ENCODE measurements at regions not wholly inside any gene's neighbourhood (a gene's known extent, or its start where the extent isn't known, plus 50 kb on each side); places are given as distances from the start of the nearest gene placed in this dataset.
"Not testable (repeated sequence)": the region's sequence is repeated elsewhere in the genome, so short reads cannot be mapped to it uniquely, and the experiment has no call there.

GRCh38 chr20:40276301-40276700 is 412.7 kb downstream of the MAFB start:
- DNase-seq (ENCODE audit: low spot score), result no peak

GRCh38 chr20:40275738-40276137 is 413.3 kb downstream of the MAFB start:
- no peak for DNase-seq (ENCODE audit: low spot score)

GRCh38 chr20:40274912-40275533 is 414.0 kb downstream of the MAFB start:
- no peak for DNase-seq (ENCODE audit: low spot score)

- DNase-seq (ENCODE audit: low spot score), result not testable (repeated sequence)
Observed at GRCh38 chr20:40269274-40269673, 419.8 kb downstream of the MAFB start.

GRCh38 chr20:40268321-40269075 is 420.5 kb downstream of the MAFB start:
- DNase-seq (ENCODE audit: low spot score), result no peak

- no peak for DNase-seq (ENCODE audit: low spot score)
Observed at GRCh38 chr20:40265825-40266533, 423.1 kb downstream of the MAFB start.

- DNase-seq (ENCODE audit: low spot score), result no peak
Observed at GRCh38 chr20:40262219-40262618, 426.8 kb downstream of the MAFB start.

- no peak for DNase-seq (ENCODE audit: low spot score)
Observed at GRCh38 chr20:40258931-40259330, 430.1 kb downstream of the MAFB start.

- DNase-seq (ENCODE audit: low spot score), result no peak
Observed at GRCh38 chr20:40257763-40258162, 431.3 kb downstream of the MAFB start.

GRCh38 chr20:40255365-40255764 is 433.7 kb downstream of the MAFB start:
- no peak for DNase-seq (ENCODE audit: low spot score)

GRCh38 chr20:40254023-40254772 is 434.8 kb downstream of the MAFB start:
- DNase-seq (ENCODE audit: low spot score), result no peak

- DNase-seq (ENCODE audit: low spot score), result no peak
Observed at GRCh38 chr20:40251284-40251932, 437.6 kb downstream of the MAFB start.

GRCh38 chr20:40249805-40250204 is 439.2 kb downstream of the MAFB start:
- no peak for DNase-seq (ENCODE audit: low spot score)

- no peak for DNase-seq (ENCODE audit: low spot score)
Observed at GRCh38 chr20:40245829-40246228, 443.2 kb downstream of the MAFB start.

GRCh38 chr20:40244286-40244685 is 444.8 kb downstream of the MAFB start:
- no peak for DNase-seq (ENCODE audit: low spot score)

GRCh38 chr20:40241596-40242343 is 447.3 kb downstream of the MAFB start:
- no peak for DNase-seq (ENCODE audit: low spot score)

GRCh38 chr20:40238511-40238910 is 450.5 kb downstream of the MAFB start:
- DNase-seq (ENCODE audit: low spot score), result no peak

- no peak for DNase-seq (ENCODE audit: low spot score)
Observed at GRCh38 chr20:40234593-40234992, 454.4 kb downstream of the MAFB start.

- no peak for DNase-seq (ENCODE audit: low spot score)
Observed at GRCh38 chr20:40233406-40233805, 455.6 kb downstream of the MAFB start.

- DNase-seq (ENCODE audit: low spot score), result no peak
Observed at GRCh38 chr20:40232756-40233155, 456.3 kb downstream of the MAFB start.

- no peak for DNase-seq (ENCODE audit: low spot score)
Observed at GRCh38 chr20:40232273-40232672, 456.8 kb downstream of the MAFB start.
